ENCODE measurements at regions not wholly inside any gene's neighbourhood (a gene's known extent, or its start where the extent isn't known, plus 50 kb on each side); places are given as distances from the start of the nearest gene placed in this dataset.
A peak's percentile ranks its signal among the peaks of the same experiment; 100 is the strongest.

DNA sequence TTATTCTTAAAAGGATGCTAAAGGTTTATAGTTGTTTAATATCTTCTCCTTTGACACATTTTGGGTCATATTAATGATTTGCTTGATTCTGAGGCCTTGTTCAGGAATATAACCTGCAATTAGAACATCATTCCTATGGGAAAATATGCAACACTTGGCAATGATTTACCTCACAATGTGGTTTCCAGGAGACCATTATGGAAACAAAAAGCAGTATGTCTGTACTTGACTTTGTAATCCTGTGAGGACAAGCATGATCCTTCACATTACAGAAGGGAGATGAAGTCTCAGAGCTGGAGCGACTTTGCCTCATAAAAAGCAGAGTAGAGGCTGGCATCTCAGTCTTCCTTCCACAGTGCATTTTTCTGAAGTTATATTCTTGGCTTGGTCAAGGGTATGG lies 57.0 kb upstream of the CDCA7L start:
- no peak for FAIRE-seq

DNA sequence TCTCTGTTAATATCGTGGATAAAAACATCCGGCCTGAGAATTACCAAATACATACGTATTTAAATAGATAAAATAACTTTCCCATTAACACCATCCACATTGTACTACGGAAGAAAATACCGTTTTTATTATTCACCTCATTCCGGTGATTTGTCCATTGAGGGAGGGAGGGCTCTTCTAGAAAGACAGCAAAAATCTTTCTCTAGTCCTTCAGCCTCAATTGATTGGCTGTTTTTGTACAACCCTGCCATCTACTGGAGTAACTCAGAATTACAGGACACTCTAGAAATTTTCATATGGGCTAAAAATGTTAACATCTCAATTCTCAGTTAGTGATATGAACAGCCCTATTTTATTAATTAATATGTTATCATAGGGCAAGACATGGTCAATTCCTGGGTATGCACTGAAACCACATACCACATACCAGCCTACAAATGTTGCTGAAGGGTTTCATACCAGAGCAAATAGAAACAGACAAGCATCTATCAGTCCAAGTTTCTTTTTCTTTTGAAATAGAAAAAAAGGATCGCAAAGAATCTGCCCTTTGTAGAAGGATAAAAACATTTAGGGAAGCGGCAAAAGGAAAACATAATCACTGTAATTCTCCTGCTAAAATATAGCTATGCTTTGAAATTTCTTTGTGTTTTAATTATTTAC lies 55.8 kb upstream of the CDCA7L start:
- peak; percentile 98 for FAIRE-seq

DNA sequence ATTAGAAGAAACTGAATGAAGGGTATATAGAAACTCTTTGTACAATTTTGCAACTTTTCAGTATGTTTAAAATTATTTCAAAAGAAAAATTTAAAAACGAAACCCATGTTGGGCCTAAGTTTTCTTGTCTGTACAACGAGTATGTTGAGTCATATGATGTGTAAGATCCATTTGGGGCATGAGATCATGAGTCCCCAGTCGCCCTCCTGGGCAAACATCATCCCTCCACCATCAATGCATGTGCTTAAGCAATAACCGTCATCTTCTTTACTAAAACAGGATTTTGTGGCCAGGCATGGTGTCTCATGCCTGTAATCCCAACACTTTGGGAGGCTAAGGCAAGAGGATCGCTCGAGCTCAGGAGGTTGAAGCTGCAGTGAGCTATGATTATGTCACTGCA lies 54.2 kb upstream of the CDCA7L start:
- no peak for FAIRE-seq

DNA sequence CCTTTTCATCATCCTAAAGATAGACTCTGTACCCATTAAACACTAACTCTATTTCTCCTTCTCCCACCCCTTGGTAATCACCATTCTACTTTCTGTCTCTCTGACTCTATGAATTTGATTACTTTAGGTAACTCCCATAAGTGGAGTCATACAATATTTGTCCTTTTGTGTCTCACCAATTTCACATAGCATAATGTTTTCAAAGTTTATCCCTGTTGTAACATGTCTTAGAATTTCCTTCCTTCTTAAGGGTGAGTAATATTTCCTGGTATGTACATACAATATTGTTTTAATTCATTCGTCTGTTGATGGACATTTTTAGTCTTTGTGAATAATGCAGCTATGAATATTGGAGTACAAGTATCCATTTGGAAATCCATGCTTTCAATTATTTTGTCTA lies 50.9 kb upstream of the CDCA7L start:
- no peak for FAIRE-seq
